ENCODE measurements at regions not wholly inside any gene's neighbourhood (a gene's known extent, or its start where the extent isn't known, plus 50 kb on each side); places are given as distances from the start of the nearest gene placed in this dataset.
"Not testable (repeated sequence)": the region's sequence is repeated elsewhere in the genome, so short reads cannot be mapped to it uniquely, and the experiment has no call there.

DNA sequence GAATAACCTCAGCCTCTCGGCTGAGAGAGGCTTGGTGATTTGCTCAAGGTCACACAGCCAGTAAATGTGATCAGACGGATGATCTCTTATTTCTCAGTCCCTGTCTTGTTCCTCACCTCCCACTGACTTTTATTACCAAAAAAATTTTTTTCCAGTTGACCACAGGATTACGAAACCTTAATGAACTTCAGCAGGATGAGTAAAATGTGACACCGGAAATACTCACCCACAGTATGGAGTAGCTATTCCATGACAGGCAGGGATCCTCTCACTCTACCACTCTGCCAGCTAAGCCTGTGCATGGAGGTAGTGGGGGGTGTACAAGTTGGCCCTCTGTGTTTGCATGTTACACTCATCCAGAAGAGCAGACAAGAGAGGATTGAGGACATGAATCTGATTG, 916.4 kb downstream of the UQCRFS1 start:
- no peak for DNase-seq (ENCODE audit: low read depth in 3 of 3)

DNA sequence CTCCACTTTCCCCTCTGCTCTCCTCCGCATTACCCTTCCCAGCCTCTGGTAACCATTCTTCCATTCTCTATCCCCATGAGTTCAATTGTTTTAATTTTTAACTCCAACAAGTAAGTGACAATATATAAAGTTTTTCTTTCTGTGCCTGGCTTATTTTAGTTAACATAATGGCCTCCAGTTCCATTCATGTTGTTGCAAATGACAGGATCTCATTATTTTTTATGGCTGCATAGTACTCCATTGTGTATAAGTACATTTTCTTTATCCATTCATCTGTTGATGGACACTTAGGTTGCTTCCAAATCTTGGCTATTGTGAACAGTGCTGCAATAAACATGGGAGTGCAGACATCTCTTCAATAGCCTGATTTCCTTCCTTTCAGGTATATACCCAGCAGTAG, 918.0 kb downstream of the UQCRFS1 start:
- not testable (repeated sequence) for DNase-seq (ENCODE audit: low read depth in 3 of 3)

DNA sequence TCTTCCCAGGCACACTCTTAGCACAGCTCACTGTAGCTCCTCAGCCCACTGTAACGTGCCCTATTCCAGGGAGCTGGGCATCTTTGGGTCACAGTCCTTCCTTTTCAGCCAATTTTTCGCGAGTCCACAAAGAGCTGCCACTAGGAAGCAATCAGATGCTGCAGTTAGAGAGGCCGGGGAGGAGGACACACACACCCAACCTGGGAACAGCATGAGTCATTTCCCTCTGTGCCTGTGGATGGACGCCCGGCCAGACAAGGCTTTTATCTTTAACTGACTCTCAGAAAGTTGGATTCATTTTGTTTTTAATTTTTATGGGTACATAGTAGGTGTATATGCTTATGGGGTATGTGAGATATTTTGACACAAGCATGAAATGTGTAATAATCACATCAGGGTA, 918.6 kb downstream of the UQCRFS1 start:
- DNase-seq (ENCODE audit: low read depth in 3 of 3): no peak

DNA sequence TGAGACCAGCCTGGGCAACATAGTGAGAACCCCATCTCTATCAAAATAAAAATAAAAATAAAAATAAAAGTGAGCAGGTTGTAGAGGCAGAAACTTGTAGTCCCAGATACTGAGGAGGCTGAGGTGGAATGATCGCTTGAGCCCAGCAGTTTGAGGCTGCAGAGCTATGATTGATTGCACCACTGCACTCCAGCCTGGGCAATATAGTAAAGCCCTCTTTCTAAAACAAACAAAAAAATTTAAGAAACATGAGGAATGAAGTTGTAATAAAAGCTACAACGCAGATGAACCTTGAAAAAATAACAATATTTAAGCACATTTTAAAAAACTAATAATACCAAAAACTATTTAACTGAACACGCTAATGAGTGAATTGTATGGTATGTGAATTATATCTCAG, 919.3 kb downstream of the UQCRFS1 start:
- DNase-seq (ENCODE audit: low read depth in 3 of 3): no peak

DNA sequence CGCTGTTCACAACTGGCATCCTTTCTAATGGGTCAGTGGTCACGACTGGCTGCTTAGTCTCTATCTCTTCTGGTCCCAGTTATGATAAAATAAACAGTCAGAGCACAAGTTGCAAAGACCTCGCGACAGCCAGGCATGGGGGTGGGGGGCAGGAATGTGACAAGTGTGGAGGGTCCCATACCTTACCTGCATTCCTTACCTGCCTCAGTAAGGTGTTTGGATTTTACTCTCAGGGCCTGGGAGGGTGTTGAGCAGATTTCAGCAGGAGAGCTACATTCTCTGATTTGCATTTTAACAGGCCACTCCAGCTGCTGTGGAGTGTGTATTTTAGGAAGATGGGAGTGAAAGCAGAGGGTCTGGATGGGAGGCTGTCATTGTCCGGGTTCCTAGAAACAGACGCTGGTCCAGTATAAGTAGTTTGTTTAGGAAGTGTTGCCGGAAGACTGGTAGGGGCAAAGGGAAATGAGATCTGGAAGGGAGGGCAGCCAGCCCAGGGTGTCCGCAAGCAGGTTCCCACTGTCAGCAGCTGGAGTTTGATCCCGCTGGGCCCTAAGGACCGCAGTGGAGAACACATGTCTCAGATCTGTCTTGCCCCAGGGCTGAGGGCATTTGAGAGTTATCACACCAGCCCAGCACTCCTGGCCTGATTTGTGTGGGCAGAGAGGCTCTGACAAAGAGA, 920.0 kb downstream of the UQCRFS1 start:
- no peak for DNase-seq (ENCODE audit: low read depth in 3 of 3)

DNA sequence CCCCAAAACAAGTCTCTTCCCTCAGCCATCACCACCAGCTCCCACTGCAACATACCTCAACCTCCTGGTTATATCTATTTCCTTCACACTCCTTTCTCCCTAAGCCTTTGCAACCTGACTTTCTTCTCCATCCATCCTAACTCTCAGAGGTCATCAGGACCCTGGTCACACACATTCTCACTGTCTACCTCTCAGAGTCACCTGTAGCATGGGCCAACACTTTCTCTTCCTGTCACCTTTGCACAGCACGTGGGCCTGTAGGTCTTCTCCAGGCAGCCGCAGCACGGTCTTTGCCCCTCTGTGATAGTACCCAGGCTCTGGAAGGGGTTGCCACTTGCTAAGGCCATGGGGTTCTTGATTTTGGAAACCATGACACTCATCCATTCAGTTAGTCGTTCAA, 921.1 kb downstream of the UQCRFS1 start:
- no peak for DNase-seq (ENCODE audit: low read depth in 3 of 3)

DNA sequence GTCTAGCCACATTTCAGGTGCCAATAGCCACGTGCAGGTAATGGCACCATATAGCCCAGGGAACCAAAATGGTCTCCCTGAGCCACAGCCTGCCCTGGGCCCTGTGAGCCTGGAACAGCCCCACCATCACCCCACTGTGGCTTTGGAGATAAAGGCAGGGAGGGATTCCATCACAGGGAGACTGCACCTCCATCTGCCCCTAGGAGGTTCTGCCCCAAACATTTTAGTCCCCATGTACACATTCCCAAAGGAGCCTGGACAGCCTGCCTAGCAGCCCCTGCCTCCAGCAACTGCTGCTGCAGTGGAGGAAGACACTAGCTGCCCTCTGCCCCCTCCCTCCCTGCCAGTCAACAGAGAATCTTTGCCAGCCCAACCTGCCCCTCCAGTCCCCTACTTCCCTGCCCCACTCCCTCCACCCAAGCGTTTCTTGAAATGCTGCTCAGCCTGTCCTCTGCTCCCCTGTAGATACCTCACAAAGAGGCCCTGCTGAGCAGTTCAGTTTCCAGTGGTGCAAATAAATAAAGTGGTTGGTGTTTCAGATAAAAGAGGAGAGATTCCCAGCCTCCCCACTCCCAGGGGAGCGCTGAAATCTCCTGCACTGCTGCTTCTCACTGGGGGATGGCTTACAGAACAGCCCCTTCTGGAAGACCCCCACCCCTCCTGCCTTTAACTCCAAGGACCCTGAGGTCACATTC, 921.8 kb downstream of the UQCRFS1 start:
- no peak for DNase-seq (ENCODE audit: low read depth in 3 of 3)

DNA sequence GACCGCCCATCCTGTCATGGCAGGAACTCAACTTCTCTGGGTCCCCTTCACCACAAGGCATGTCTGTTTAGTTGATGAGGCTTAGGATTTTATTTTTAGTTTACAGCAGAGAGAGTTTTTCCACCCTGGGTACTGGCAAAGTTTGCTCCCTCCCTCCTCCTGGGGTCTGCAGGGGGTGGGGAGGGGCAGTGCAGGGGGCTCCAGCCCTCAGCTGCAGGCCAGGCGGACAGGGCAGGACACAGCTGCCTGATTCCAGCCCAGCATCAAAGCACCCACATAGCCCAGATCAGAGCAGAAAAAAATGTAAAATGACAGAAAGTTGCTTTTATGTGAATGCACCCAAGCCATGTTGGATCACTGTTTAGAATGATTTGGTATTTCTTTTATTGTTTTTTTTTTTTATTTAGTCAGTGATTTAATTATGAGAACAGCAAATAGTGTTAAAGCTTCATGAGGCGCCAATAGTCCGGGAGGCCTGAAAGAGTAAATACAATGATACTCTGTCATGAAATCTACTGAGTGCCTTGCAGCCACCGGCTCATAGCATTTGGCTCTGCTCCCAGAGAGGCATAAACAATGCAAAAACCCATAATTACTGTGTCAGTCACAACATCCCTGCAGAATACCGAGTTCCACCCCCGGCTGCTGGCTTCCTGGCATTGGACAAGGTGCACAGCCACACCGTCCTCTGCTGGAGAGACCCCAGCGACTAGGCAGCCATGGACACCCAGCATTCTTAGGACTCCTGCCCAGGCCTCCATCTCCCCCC, 923.5 kb downstream of the UQCRFS1 start:
- no peak for DNase-seq (ENCODE audit: low read depth in 3 of 3)

DNA sequence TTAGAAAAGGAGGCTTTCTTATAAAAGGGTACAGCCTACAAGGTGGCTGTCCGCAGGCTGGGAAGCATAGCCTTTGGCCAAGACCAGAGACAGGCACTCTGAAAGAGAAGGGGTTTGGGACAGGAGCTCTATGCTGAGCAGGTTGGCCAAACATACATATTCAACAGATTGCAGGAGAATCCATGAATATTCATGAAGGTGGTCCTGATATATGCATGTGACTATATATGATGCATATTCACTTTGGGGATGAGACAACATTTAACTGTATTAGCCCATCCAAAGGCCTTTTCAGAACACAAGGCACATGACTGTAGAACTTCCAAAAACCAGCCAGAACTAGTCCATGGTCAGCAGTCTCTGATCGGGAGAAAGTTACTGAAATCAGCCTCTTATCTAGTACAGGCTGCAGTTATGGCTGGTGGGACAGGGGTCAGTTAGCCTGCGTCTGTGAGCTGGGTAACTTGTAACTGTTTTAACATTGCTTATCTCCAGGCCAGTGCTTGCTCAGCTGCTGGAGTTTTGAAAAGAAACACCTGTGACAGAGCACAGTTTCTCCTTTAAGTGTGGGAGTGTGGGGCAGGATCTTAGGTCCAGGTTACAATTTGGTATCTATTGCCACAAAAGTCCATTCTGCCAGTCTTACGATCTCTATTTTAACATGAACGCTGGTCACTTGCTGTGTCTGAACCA, 924.2 kb downstream of the UQCRFS1 start:
- DNase-seq (ENCODE audit: low read depth in 3 of 3): no peak

DNA sequence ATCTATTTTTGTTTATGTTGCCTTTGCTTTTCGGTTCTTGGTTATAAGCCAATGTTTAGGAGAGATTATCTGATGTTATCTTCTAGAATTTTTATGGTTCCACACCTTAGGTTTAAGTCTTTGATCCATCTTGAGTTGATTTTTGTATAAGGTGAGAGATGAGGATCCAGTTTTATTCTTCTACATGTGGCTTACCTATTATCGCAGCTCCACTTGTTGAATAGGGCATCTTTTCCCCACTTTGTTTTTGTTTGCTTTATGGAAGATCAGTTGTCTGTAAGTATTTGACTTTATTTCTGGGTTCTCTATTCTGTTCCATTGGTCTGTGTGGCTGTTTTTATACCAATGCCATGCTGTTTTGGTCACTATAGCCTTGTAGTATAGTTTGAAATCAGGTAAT, 927.0 kb downstream of the UQCRFS1 start:
- DNase-seq (ENCODE audit: low read depth in 3 of 3): no peak

DNA sequence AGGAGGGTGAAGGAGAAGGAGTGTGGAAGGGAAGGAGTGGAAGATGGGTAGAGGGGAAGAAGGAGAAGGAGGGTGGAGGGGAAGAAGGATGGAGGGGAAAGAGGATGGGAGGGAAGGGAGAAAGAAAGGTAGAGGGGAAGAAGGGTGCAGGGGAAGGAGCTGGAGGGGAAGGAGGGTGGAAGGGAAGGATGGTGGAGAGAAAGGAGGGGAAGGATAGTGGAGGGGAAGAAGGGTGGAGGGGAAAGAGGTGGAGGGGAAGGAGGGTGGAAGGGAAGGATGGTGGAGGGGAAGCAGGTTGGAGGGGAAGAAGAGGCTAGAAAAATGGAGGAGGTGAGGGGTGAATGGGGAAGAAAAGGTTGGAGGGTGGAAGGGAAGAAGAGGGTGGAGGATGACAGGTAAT, 927.9 kb downstream of the UQCRFS1 start:
- DNase-seq (ENCODE audit: low read depth in 3 of 3): no peak

DNA sequence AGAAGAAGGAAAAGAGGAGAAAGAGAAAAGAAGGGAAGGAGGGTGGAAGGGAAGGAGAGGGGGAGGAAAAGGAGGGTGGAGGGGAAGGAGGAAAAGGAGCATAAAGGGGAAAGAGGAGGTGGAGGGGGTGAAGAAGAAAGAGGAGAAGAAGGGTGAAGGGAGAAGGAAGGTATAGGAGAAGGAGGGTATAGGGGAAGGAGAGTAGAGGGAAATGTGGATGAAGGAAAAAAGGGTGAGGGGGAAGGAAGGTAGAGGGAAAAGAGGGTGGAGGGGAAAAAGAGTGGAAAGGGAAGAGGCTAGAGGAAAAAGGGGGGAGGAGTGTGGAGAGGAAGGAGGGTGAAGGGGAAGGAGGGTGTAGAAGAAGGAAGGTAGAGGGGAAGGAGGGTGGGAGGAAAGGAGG, 928.6 kb downstream of the UQCRFS1 start:
- no peak for DNase-seq (ENCODE audit: low read depth in 3 of 3)

DNA sequence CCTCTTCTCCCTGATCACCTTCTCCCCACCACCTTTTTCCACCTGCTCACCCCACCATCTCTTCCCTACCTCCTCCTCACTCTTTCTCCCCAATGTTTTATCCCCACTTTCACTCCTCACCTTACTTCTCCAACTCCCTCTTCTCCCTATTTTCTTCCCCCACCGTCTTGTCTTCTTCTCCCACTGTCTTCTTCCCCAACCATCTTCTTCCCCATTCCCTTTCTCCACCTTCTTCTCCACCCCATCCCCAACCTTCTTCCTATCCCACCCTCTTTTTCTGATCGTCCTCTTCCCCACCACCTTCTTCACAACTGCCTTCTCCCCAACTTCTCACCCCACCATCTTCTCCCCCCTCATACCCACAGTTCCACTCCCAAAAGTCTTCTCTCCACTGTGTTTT, 929.4 kb downstream of the UQCRFS1 start:
- no peak for DNase-seq (ENCODE audit: low read depth in 3 of 3)

DNA sequence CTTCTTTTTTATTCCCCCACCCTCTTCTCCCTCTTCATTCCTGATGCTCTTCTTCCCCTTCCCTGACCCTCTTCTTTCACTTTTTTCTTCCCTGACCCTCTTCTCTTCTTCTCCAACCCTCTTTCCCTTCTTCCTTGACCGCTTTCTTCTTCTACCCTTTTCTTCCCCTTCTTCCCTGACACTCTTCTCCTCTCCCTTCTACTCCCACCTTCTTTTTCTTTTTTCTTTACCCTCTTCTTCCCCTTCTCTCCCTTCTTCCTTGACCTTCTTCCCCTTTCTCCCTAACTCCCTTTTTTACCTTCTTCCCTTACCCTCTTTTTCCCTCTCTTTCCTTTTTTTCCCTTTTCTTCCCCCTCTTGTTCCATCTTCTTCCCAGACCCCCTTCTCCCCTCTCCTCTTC, 931.3 kb downstream of the UQCRFS1 start:
- no peak for DNase-seq (ENCODE audit: low read depth in 3 of 3)

DNA sequence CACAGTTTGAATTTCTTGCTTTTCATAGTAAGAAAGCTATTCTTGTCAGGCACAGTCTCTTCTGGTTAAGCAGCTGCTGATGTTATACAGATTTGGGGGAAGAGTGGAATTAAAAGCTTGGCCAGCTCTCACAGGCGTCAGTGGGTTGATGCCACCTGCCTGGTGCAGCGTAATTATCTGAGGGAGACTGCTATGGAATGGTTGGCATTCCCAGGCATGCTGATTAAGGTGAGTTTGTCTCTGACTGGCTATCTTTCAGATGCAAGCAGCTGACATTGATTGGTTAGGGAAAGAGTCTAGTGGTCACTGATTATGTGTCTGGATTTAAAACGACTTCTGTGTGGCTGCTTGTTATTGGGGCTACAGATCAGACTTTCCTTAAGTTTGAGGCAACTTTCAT, 948.4 kb downstream of the UQCRFS1 start:
- DNase-seq (ENCODE audit: low read depth in 3 of 3): no peak

DNA sequence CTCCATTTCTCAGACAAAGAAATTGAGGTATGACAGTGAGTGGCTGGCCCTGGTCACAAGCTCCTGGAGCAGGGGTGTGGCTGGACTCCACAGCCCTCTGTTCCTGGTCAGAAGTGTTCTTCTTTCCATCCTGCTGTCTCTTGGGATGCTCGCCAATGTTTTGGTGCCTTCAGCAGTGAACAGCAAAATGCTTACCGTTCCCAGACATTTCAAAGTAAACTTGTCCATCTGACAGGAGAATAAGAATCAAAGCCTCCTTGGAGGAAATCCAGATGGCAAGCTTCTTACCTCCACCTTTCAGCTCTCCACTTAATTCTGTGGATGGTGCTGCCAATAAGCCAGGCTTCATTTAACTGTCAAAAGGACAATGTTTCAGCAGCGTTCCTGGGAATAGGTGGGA, 954.1 kb downstream of the UQCRFS1 start:
- no peak for DNase-seq (ENCODE audit: low read depth in 3 of 3)

DNA sequence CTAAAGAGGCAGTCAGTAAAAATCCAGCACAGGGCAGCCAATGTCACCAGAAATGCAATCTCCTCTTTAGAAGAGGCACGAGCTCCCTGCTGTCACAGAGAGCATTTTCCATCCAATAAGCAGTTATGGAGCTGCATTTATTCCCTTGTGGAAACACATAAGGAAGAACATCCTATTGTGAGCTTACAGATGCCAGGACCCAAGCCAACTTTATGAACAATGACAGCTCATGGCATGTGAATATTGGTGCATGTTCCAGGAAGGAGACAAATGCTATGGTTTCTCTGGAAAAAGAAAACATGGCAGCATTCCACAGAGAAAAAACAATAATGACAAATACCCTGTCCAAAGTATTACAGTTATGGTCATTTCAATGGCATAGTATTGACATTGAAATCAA, 955.6 kb downstream of the UQCRFS1 start:
- DNase-seq (ENCODE audit: low read depth in 3 of 3): no peak

DNA sequence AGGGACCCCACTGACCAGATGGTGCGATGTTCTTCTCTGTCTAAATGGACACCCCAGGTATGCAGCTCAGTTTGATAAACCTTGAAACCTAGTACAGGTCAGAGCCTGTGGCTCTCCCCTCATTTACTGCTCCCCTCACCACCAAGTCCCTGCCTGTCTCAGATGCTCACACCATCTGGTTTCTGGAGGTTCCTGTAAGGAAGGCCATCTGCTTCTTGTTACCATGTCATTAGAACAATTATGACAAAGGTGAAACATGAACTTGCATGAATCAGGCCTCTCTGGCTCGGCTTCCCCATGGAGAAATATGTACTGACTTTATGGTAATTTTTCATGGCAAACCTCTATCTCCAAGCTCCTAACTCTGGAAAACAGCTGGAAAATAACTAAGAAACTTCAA, 965.7 kb downstream of the UQCRFS1 start:
- DNase-seq (ENCODE audit: low read depth in 3 of 3): no peak

DNA sequence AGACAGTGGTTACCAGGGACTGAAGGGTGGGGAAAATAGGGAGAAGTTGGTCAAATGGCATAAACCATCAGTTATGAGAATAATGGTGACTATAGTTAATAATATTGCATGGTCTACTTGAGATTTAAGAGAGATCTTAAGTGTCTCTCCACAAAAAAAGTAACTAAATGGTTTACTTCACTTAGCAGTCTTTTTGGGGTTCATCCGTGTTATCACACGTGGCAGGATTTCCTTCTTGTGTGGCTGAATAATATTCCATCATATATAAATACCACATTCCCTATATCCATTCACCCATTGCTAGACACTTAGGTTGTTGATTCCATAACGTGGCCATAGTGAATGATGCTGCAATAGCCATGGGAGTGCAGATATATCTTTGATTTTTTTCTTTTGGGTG, 967.0 kb downstream of the UQCRFS1 start:
- DNase-seq (ENCODE audit: low read depth in 3 of 3): no peak

DNA sequence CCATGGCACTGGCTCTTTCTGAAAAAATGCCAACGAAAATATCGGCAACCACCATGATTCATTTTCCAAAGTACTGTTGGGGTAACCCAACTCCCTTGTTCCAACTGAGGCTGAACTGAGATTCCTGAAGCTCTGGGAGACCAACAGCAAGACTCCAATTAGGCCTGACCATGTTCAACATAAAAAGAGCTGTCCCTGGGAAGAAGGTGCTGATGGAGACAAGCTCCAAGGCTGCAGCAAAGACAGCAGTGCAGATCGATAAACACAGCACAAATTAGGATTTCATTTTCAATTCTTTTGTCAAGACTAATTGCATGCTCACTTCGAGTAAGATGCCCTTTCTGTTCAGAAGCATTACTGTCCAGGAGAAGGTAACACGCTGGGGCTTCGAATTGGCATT, 968.0 kb downstream of the UQCRFS1 start:
- no peak for DNase-seq (ENCODE audit: low read depth in 3 of 3)

DNA sequence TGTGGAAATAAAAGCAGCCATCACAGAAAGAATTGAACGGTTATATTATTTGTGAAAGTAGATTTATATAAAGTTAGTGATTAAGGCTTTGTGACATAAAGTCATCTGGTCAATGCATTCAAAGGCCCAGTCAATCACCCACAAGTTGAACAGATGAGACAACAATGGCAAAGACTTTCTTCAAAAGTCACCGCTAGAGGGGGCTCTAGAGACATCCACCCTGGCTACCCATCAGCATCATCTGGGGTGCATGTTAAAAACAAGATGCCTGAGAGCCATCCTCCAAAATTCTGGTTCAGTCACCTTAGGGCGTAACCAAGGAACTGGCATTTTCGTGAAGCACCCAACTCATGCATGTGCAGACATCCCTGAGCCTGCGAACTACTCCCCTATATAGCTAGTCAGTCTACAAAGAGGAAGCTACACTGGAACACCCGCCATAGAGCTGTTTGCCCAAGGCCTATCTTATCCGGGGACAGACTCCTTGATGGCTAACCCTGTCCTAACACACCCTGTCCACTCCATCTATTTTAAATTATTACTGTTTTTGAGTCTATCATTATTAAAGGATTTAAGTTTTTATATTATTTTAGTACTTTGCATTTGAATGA, 970.5 kb downstream of the UQCRFS1 start:
- no peak for DNase-seq (ENCODE audit: low read depth in 3 of 3)

DNA sequence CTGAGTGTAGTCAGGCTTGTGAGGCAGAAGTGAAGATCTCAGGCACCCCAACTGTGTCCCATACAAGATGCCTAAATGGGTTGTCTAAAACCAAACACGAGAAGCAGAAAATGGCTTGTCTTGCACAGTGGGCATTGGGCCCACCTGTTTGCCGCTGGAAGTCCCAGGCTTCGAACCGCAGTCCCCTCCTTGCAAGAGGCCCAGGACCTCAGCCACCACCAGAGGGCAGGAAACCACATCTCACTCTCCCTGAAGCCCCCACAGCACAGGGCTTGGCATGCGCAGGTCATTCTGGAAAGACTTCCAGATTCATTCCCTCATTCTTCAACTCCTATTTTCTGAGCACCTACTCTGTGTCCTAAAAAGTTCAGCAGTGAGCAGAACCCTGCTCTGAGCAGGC, 973.7 kb downstream of the UQCRFS1 start:
- no peak for DNase-seq (ENCODE audit: low read depth in 3 of 3)

All from stimulated activated CD4-positive, alpha-beta T cell treated with anti-CD3 and anti-CD28 coated beads, TNF-alpha, amount 100 ng/mL, for 4 hours (primary cell).